Kidney (tissue), 13 donors: ENCODE measurements at regions not wholly inside any gene's neighbourhood (a gene's known extent, or its start where the extent isn't known, plus 50 kb on each side); places are given as distances from the start of the nearest gene placed in this dataset.

Source experiments
- DNase-seq, 5 donors: peaks; one replicate each; pipeline ENCODE4 v3.0.0-alpha.2; 2013 to 2020
- FAIRE-seq: peaks from 2 replicates; lab custom pipeline; 2012; peaks lifted over from hg19 to GRCh38; lab: Jason Lieb, UNC
- H3K27ac ChIP-seq, 2 donors: one replicate each; pipeline ENCODE4 v1.7.0; 2013; ENCODE audit warnings: low read depth in 2 of 2, low read length in 2 of 2, inconsistent platforms in 1 of 2
- H3K27me3 ChIP-seq: one replicate; pipeline ENCODE4 v1.7.1; 2013; ENCODE audit warnings: low read length, inconsistent platforms; ENCODE audit not compliant: control insufficient read depth, insufficient read depth
- H3K36me3 ChIP-seq, 3 donors: one replicate each; pipeline versions ENCODE4 v1.7.0 to v1.7.1; 2013; ENCODE audit warnings: low read length in 3 of 3, control low read depth in 1 of 3, inconsistent platforms in 1 of 3; ENCODE audit not compliant: insufficient read depth in 3 of 3, control insufficient read depth in 2 of 3
- H3K4me1 ChIP-seq, 3 donors: one replicate each; pipeline versions ENCODE4 v1.7.0 to v1.7.1; 2013; ENCODE audit warnings: low read length in 3 of 3, inconsistent platforms in 1 of 3, low read depth in 1 of 3; ENCODE audit not compliant: control insufficient read depth in 2 of 3, insufficient read depth in 2 of 3
- H3K4me3 ChIP-seq, 3 donors: one replicate each; pipeline versions ENCODE4 v1.7.0 to v1.8.1; 2013; ENCODE audit warnings: low read length in 3 of 3, control low read depth in 1 of 3, inconsistent platforms in 1 of 3
- H3K9ac ChIP-seq, 3 donors: one replicate each; pipeline versions ENCODE4 v1.7.0 to v1.7.1; 2013; ENCODE audit warnings: low read length in 3 of 3, control low read depth in 1 of 3, inconsistent platforms in 1 of 3
- H3K9me3 ChIP-seq, 3 donors: one replicate each; pipeline versions ENCODE4 v1.7.0 to v1.7.1; 2013; ENCODE audit warnings: low read length in 3 of 3, control low read depth in 1 of 3, inconsistent platforms in 1 of 3; ENCODE audit not compliant: control insufficient read depth in 2 of 3, insufficient read depth in 1 of 3
- CTCF ChIP-seq: IDR thresholded peaks from 3 replicates; pipeline ENCODE4 v1.5.1; 2012; ENCODE audit warnings: mild to moderate bottlenecking, moderate library complexity, borderline replicate concordance; ENCODE audit not compliant: insufficient read depth; ENCODE audit errors: extremely low read depth
- intact Hi-C: fragments of 100-400 bp; cut with DNase I; formaldehyde crosslinking; loops from one replicate; pipeline ENCODE4 v1.11.1; 2022
- donor health status: control.
- donor health status: control.
- donor health status: control.
- donor health status: control.
- donor health status: control.
- donor health status: DM: yes; HTN: yes; CAD: no.
- donor health status: Normal renal cell carcinoma (clear cell type).

- Histone ChIP-seq H3K9me3 (no peaks in the 10 kb centered on the region), H3K36me3 (no peaks in the 10 kb centered on the region), H3K27me3 (no peaks in the 10 kb centered on the region), H3K4me1 (peaks cover 0 to 7% (median 0%) of the 10 kb centered on the region in 3 donors), H3K27ac (no peak overlapping the region), H3K4me3 (no peak overlapping the region), H3K9ac (no peak overlapping the region)
- DNase-seq (peak in 2 of 5 donors; percentile 28 to 39), FAIRE-seq (no peak)
- TF ChIP-seq CTCF = no peak
- intact Hi-C loops = no loop called here
These were observed 293.0 kb upstream of the HS6ST1 start for GRCh38 chr2:128611421-128612320.

GRCh38 chr2:128612628-128613027 lies 294.0 kb upstream of the HS6ST1 start:
- Histone ChIP-seq H3K9ac (no peak overlapping the region), H3K27me3 (no peaks in the 10 kb centered on the region), H3K4me1 (peaks cover 0 to 3% (median 0%) of the 10 kb centered on the region in 3 donors), H3K27ac (no peak overlapping the region), H3K4me3 (no peak overlapping the region), H3K9me3 (no peaks in the 10 kb centered on the region), H3K36me3 (no peaks in the 10 kb centered on the region)
- FAIRE-seq = no peak
- intact Hi-C loops = no loop called here
- no peak for TF ChIP-seq CTCF
- DNase-seq = peak in 2 of 5 donors; percentile 16 to 33

GRCh38 chr2:128613351-128613750 lies 294.7 kb upstream of the HS6ST1 start:
- Histone ChIP-seq H3K9me3 (no peaks in the 10 kb centered on the region), H3K9ac (no peak overlapping the region), H3K4me1 (no peaks in the 10 kb centered on the region), H3K36me3 (no peaks in the 10 kb centered on the region), H3K27ac (no peak overlapping the region), H3K27me3 (no peaks in the 10 kb centered on the region), H3K4me3 (no peak overlapping the region)
- no peak for FAIRE-seq
- intact Hi-C loops = no loop called here
- peak in 2 of 5 donors; percentile 6 to 29 for DNase-seq
- no peak for TF ChIP-seq CTCF
